ENCODE measurements at regions not wholly inside any gene's neighbourhood (a gene's known extent, or its start where the extent isn't known, plus 50 kb on each side); places are given as distances from the start of the nearest gene placed in this dataset.

DNA sequence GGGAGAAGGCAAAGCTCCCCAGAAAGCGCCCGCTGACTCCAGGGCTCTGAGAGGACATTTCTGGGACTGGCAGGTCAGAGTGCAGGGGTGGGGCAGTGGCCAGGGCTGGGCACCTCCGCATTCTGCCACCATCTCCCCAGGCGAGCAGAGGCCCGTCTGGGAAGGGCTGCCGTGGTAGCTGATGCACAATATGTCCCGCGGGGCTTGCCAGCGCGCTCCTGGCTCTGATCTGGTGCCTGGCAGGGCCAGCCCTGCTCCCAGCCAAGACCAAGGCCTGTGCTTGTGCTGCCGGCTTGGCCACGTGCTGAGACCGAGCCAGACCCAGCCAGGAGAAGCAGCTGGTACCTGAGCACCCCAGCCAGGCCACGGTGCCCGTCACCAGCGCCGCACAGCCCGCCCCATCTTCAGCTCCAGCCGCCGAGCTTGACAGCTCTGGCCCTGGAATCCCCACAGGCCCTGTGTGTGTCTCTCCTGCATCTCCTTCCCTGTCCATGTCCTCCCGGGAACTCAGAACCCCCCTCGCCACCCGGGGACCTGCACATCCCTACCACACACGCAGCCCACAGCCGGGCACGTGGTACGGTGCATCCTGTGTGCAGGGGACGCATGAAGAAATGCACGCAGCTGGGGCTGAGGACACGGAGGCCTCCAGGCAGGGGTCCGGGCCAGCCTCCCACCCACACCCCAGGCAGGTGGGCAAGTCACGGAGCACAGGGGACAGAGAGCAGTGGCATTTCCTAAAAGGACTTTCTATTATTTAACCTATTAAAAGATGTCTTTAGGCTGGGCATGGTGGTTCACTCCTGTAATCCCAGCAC lies 68.6 kb upstream of the C14orf180 start:
- H3K4me1 ChIP-seq = no peaks in the 10 kb centered on the region
- no peak overlapping the region for H3K27ac ChIP-seq
- no peak overlapping the region for H3K4me3 ChIP-seq
- H3K27me3 ChIP-seq = no peaks in the 10 kb centered on the region
- no peaks in the 10 kb centered on the region for H3K36me3 ChIP-seq
- DNase-seq = no peak
- H3K9me3 ChIP-seq (replicated peaks) = peaks cover 4% of the 10 kb centered on the region; the same call in 1 of the 2 replicates

DNA sequence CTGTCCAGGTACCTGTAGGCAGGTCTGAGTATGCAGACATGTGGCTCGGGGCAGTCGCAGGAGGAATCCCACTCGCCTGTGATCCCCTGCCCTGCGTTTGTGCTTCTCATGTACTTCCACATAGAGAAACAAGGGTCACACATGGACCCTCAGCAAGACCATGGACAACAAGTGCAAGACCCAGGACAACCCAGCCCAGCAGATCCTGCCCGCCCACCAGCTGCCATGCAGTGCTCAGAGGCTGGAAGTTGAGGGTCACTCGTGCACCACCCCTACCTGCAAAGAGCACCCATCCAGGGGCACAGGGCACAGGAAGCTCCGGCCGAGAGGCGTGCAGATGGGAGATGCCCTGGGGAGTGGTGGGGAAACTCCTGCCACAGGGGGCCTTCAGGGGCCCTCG lies 67.5 kb upstream of the C14orf180 start:
- DNase-seq = no peak
- Histone ChIP-seq H3K4me3 (no peak overlapping the region), H3K36me3 (no peaks in the 10 kb centered on the region), H3K27ac (no peak overlapping the region), H3K4me1 (no peaks in the 10 kb centered on the region), H3K9me3 (replicated peaks) (peaks cover 4% of the 10 kb centered on the region; the same call in 1 of the 2 replicates), H3K27me3 (no peaks in the 10 kb centered on the region)

DNA sequence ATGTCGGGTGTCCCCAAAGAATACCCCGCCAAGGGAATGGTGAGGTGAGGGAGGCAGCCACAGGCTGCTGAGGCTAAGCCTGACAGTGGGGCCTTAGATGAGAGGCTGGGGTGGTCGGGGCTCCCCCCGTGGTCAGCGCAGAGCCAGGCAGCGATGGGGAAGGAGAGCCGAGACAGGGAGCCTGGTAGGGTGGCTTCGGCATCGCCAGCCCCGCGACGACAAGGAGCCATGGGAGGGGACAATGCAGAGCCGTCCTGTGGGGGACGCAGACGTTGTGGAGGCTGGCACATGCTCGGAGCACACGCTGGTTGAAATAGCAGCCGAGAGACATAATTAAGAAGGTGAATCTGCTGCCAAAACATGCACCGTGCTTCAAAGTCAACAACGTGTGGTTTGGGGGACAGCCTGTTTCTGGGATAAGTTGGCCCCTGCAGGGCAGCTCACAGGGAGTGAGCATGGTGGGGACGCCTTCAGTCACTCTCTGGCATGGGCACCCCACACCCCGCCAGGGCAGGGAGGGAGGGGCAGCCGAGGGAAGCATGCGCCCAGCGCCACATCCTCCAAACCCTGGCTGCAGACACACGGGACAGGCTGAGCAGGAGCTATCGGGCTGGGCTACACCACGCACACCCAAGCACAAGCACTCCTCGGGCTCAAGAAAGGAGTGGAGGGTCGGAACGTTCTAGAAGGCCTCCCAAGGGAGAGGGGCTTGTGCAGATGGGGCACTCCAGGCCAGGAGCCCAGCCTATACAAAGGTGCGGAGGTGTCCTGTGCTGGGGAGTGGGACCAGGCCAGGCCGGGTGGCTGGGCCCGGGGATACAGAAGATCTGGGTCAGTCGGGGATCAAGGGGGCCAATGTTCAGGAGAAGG lies 66.6 kb upstream of the C14orf180 start:
- no peaks in the 10 kb centered on the region for H3K27me3 ChIP-seq
- peaks cover 4% of the 10 kb centered on the region; the same call in 1 of the 2 replicates for H3K9me3 ChIP-seq (replicated peaks)
- no peaks in the 10 kb centered on the region for H3K4me1 ChIP-seq
- H3K4me3 ChIP-seq = no peak overlapping the region
- H3K27ac ChIP-seq = no peak overlapping the region
- no peaks in the 10 kb centered on the region for H3K36me3 ChIP-seq
- DNase-seq = no peak

DNA sequence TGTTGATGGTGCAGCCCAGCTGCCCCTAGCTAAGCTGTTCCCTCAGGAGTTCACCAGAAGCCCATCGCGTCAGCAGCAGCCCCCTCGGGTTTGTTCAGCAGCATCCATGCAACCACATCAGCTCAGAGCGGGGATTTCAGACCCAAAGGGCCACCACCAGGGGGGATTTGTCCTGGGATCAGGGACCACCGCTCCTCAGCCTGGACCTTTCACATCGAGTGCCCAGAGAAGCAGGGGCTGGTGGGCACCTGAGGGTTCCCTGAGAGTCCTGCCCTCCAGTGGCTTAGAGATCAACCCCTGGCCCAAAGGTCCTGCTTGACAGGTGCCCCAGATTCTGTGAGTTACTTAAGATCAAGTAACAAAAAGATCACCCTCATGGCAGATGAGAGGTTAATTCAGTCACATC lies 65.9 kb upstream of the C14orf180 start:
- no peak for DNase-seq
- H3K9me3 ChIP-seq (replicated peaks) = no peaks in the 10 kb centered on the region
- H3K36me3 ChIP-seq = no peaks in the 10 kb centered on the region
- no peaks in the 10 kb centered on the region for H3K4me1 ChIP-seq
- no peaks in the 10 kb centered on the region for H3K27me3 ChIP-seq
- no peak overlapping the region for H3K4me3 ChIP-seq
- H3K27ac ChIP-seq = no peak overlapping the region

DNA sequence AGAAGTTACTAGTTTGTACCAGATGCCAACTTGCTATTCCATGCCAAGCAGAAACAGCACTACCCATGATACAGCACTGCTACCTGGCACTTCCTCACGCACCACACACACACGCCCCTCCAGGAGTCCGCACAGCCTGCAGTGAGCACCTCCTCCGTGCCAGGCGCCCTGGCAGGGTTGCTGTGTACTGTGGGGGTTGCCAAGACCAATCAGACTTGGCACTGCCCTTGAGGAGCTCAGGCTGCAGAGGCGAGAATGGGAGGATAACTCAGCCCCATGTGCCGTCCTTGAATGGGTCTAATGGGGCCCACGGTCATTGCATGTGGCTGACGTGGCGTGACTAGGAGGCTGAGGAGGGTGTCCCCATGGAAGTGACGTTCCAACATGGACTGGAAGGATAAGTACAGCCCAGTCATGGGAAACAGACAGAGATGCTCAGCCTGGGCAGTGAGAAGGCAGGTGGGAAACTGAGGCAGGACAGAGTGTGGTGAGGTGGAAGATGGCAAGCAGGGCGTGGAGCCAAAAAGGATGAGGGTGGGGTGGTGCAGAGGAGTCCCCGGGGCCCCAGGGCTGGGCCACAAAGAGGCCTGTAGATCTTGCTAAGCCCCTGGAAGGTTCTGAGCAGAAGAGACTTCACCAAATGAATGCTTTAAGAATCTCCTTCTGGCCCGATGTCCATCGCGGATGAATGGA lies 65.3 kb upstream of the C14orf180 start:
- no peaks in the 10 kb centered on the region for H3K27me3 ChIP-seq
- no peak overlapping the region for H3K4me3 ChIP-seq

DNA sequence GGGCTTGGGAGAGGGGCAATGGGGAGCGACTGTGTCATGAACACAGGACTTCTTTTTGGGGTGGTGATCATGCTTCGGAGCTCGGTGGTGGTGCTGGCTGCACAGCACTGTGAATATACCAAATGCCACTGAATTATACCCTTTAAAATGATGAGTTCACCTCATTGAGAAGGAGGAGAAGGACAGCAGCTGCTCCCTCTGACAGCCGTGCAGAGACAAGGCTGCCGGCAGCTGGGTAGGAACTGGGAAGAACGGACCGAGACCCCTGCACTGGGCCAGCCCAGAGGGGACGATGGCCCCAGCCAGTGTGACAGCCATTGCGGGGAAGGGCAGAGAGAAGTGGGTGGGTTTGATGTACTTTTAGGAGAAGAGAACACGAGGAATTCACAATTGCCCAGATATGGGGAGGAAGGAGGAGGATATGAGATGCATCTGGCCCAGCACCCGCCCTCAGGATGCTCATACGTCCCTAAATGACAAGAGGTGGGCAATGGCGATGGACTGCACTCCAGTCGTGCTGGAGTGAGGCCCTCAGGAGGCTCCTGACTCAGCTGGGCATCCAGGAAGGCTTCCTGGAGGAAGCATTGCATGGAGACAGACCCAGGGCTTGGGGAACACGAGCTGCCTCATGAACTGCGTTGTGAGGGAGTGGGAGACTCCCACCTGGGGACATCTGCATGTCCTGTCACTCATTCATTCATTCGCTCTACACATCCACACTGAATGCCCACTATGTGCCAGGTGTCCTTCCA lies 64.3 kb upstream of the C14orf180 start:
- no peak for DNase-seq
- Histone ChIP-seq H3K27me3 (no peaks in the 10 kb centered on the region), H3K27ac (no peak overlapping the region), H3K4me1 (no peaks in the 10 kb centered on the region), H3K36me3 (no peaks in the 10 kb centered on the region), H3K9me3 (replicated peaks) (no peaks in the 10 kb centered on the region), H3K4me3 (no peak overlapping the region)

More for the DNA sequence above, 65.3 kb upstream of the C14orf180 start:
- Histone ChIP-seq H3K4me1 (no peaks in the 10 kb centered on the region), H3K9me3 (replicated peaks) (no peaks in the 10 kb centered on the region), H3K36me3 (no peaks in the 10 kb centered on the region), H3K27ac (no peak overlapping the region)
- DNase-seq = no peak

DNA sequence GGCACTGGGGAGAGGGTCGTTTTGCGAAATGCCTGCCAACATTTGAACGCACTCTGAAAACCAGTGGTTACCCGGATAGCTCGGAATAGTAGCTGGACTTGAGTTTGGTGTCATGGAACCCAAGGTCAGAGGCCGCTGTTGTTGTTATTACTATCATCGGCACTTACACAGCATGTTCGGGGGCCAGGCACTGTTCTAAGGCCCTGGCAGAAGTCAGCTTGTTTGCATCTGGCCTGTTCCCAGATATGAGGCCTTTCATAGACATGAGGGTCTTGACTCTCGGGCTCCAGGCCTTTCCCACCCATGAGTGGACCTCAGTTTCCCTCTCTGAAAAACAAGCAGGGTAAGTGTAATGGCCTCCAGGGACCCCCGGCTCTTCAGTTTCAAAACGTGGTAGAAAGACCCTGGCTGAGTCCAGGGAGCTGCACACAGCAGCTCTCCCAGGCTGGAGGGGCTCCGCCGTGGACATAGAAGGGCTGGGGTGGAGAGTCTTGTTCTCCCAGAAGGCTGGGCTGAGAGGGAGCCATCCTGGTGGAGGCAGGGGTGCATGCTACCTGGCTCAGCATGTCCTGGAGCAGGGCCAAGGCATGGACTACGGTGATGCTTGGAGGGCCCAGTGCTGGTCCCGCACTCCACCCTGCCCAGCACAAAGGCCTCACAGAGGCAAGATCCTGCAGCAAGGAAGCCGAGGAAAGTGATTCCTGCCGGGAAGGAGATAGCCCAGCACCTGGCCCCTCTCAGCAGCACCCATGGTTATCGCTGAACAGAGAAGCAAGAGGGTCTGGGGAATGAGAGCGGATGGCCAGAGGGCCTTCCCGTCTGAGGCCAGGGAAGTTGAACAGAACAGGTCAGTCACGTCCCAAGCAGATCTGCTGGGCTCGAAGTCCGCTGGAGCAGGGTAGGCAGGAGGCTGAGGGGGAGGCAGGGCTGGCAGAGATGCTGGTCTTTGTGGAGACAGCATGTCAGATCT lies 63.5 kb upstream of the C14orf180 start:
- Histone ChIP-seq H3K27ac (no peak overlapping the region), H3K36me3 (no peaks in the 10 kb centered on the region), H3K4me1 (no peaks in the 10 kb centered on the region), H3K9me3 (replicated peaks) (no peaks in the 10 kb centered on the region), H3K4me3 (no peak overlapping the region), H3K27me3 (no peaks in the 10 kb centered on the region)
- DNase-seq = no peak

DNA sequence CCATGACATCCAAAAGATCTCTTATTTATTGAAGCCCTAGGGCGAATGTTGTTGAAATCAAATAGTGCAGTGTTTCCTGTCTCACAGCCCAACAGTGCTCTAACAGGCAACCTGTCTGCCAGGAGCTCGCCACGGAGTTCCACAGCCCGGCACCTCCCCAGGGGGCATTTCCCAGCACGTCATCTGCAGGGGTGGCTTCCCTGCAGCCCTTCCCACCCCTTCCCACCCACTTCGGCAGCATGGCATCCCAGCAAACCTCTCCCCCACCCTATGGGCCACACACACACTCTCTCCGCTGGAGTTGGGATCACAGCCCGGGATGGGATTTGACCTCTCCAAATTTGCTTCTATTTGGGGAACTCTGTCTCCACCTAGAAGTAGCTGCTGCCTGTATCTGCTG lies 62.7 kb upstream of the C14orf180 start:
- no peaks in the 10 kb centered on the region for H3K36me3 ChIP-seq
- no peak overlapping the region for H3K27ac ChIP-seq
- no peaks in the 10 kb centered on the region for H3K27me3 ChIP-seq
- no peaks in the 10 kb centered on the region for H3K4me1 ChIP-seq
- H3K4me3 ChIP-seq = no peak overlapping the region
- no peaks in the 10 kb centered on the region for H3K9me3 ChIP-seq (replicated peaks)
- no peak for DNase-seq

DNA sequence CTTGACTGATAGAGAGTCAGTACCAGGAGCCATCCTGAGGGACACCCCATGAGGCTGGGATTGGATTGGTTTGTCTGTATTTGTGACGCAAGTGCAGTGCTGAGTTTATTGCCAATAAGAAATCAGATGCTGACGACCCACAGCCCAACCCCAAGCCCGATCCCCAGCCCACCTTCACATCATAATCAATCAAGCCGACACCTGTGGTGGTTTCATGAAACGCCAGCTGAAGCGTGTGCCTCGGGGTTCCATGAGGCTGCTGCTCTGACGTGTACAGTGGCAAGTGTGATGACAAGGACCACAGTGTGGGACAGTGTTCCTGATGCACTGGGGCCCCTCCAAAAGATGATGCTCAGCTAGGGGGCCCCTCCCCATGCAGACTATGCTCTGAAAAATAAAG lies 62.1 kb upstream of the C14orf180 start:
- H3K9me3 ChIP-seq (replicated peaks) = no peaks in the 10 kb centered on the region

DNA sequence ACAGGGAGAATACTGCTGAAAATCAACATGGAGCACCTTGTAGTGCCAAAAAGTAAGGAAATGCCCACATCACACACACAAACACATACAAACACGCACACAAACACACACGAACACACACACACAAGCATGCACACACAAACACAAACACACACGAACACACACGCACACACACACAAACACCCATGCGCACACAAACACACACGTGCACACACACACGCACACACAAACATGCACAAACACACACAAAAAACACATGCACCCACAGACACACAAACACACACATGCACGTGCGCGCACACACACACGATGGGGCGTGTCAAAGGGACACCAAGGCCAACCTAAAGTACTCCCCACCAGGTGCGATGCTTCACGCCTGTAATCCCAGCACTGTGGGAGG lies 61.7 kb upstream of the C14orf180 start:
- Histone ChIP-seq H3K9me3 (replicated peaks) (no peaks in the 10 kb centered on the region), H3K27ac (no peak overlapping the region), H3K27me3 (no peaks in the 10 kb centered on the region), H3K4me1 (no peaks in the 10 kb centered on the region), H3K4me3 (no peak overlapping the region), H3K36me3 (no peaks in the 10 kb centered on the region)
- DNase-seq = no peak

More for the DNA sequence above, 62.1 kb upstream of the C14orf180 start:
- Histone ChIP-seq H3K36me3 (no peaks in the 10 kb centered on the region), H3K27me3 (no peaks in the 10 kb centered on the region), H3K4me3 (no peak overlapping the region), H3K27ac (no peak overlapping the region), H3K4me1 (no peaks in the 10 kb centered on the region)
- no peak for DNase-seq

DNA sequence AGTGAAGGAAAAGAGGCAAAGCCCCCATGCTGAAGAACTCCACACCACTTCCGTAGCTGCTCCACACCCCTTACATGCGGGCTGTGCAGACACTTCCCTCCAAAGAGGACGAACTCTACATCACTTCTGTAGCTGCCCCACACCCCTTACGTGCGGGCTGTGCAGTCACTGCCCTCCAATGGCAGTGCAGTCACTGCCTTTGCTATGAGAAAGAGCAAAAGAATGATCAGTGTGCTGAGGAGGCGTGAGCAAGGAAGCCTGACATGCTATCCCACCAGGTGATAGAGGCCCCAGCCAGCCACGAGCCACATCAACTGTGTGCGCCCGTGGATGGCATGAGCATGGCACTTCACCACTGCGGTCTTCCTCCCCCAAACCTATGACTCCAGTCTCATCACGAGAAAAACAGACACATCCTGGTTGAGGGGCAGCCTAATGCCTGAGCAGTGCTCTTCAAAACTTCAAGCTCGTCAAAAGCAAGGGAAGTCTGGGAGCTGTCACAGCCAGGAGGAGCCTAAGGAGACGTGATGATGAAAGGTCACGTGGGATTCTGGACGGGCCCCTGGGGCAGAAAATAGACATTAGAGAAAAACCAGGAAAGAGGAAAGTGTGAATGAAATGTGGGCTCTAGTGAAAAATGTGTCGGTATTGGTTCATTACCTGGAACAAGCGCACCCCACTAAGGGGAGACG lies 60.8 kb upstream of the C14orf180 start:
- Histone ChIP-seq H3K4me3 (no peak overlapping the region), H3K4me1 (no peaks in the 10 kb centered on the region), H3K36me3 (no peaks in the 10 kb centered on the region), H3K9me3 (replicated peaks) (no peaks in the 10 kb centered on the region), H3K27ac (no peak overlapping the region), H3K27me3 (no peaks in the 10 kb centered on the region)
- DNase-seq = no peak

DNA sequence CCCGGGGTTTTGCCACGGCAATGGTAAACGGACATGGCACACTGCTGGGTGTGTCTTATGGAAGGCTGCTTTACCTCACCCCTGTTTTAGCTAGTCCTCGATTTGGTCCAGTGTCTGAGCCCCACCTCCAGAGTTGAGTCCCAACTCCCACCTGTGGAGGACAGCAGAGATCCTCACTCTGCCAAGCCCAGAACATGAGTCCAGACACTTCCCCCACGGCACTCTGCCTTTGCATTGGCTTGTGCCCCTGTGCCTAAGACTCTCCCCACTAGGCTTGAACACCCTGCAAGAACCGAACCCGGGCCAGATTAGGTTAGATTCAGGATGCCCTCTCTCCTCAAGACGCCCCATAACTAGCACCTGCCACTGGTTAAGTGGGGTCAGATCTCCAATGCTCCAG lies 59.8 kb upstream of the C14orf180 start:
- no peak for DNase-seq
- Histone ChIP-seq H3K9me3 (replicated peaks) (no peaks in the 10 kb centered on the region), H3K4me3 (no peak overlapping the region), H3K36me3 (no peaks in the 10 kb centered on the region), H3K27me3 (no peaks in the 10 kb centered on the region), H3K27ac (no peak overlapping the region), H3K4me1 (no peaks in the 10 kb centered on the region)

All from SJCRH30 (cell line).